Ramos (cell line): ENCODE measurements at regions not wholly inside any gene's neighbourhood (a gene's known extent, or its start where the extent isn't known, plus 50 kb on each side); places are given as distances from the start of the nearest gene placed in this dataset.
"Not testable (repeated sequence)": the region's sequence is repeated elsewhere in the genome, so short reads cannot be mapped to it uniquely, and the experiment has no call there.

Experiments used
- in situ Hi-C: fragments of 300-500 bp; cut with MboI; formaldehyde crosslinking; loops from one replicate; pipeline ENCODE4 v1.14.3; 2022; ENCODE audit warnings: low sequenced_read_pairs; ENCODE audit not compliant: unreplicated experiment

DNA sequence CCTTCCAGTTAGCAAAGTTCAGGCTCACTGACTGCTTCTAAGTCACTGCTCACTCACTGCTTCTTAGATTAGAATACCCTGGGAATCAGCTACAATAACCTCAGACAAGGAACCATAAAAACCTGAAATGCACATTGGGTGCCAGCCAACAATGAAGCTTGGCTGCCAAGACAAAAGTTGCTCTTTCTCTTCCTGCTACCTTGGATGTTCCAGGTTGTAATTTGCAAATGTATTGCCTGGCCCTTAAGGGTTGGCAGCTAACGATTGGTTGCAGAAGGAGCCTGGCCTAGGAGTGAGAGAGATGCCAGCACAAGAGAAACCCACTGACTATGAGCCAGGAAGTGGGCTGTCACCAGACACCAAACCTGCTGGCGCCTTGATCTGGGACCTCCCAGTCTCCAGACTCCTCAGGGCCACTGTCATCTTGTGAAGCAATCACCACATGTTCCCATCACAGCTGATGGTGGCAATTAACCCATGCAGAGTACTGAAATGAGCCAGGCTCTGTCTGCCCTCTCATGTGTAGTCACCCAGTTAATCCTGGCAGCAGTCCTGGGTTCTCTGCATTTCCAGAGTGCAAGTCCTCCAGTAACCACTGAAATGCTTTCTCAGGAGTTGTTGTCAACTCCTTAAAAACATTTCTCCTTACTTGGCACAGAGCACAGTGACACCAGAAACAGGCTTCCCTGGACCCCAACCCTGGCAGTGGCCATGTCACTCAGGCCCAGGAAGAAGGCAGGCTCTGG lies 240.3 kb upstream of the NPAP1 start:
- in situ Hi-C loops: not testable (repeated sequence)

- in situ Hi-C loops: not testable (repeated sequence)
Measured at GRCh38 chr15:24437270-24437669, 238.3 kb upstream of the NPAP1 start.

- in situ Hi-C loops: not testable (repeated sequence)
Measured at GRCh38 chr15:24437735-24438134, 237.8 kb upstream of the NPAP1 start.

DNA sequence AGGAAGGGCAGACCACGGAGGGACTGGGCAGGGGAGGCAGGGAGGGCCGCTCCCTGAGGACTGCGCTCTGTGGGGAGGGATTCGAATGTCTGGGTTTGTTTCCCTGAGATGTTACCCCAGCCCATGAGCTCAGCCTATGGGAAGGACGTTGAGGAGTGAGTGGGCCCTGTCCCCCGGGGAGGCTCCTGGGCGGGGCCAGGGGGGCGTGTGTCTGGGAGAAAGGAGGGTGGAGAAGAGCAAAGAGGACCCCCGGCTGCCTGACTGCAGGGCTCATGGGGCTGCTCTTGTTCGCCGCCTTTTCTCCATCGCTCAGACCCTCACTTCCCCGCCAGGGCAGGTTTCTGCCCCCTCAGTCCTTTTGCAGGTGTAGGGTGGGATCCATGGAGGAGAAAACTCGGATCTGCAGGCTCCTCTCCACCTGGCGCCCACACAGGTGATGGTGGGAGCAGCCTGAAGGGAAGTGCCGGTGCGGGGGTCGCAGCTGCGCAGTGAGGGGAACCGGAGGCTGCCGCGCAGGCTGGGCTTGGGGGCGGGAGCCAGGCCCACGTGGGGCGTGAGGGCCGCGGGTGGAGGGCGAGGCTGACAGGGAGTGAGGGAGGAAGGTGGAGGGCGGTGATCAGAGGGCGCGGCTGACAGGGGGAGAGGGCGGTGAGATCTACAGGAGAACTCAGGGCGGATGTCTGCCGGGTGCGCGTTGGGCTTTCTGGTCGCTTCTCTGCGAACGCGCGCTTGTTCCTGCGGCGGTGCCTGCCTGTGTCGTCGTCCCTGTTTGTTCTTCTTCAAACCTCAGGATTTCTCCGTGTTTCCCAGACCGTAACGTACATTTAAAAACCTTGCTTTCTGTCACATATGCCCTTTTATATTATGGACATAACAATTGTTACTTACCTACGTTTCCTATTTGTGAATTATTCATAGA lies 198.2 kb upstream of the NPAP1 start:
- in situ Hi-C loops: not testable (repeated sequence)

- in situ Hi-C loops: not testable (repeated sequence)
Measured at GRCh38 chr15:24485885-24486567, 189.5 kb upstream of the NPAP1 start.

- in situ Hi-C loops: not testable (repeated sequence)
Measured at GRCh38 chr15:24488164-24488907, 187.2 kb upstream of the NPAP1 start.

DNA sequence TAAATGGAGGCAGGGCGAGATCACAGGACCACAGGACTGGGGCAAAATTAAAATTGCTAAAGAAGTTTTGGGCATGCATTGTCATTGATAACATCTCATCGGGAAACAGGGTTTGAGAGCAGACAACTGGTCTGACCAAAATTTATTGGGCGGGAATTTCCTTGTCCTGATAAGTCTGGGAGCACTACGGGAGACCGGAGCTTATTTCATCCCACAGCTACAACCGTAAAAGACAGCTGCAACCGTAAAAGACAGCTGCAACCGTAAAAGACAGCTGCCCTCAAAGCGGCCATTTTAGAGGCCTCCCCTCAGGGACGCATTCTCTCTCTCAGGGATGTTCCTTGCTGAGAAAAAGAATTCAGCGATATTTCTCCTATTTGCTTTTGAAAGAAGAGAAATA lies 170.4 kb upstream of the NPAP1 start:
- in situ Hi-C loops: not testable (repeated sequence)

GRCh38 chr15:24509714-24510113 lies 165.9 kb upstream of the NPAP1 start:
- in situ Hi-C loops: not testable (repeated sequence)

- in situ Hi-C loops: not testable (repeated sequence)
Measured at GRCh38 chr15:24511598-24511997, 164.0 kb upstream of the NPAP1 start.

GRCh38 chr15:24518772-24519171 lies 156.8 kb upstream of the NPAP1 start:
- in situ Hi-C loops: not testable (repeated sequence)

DNA sequence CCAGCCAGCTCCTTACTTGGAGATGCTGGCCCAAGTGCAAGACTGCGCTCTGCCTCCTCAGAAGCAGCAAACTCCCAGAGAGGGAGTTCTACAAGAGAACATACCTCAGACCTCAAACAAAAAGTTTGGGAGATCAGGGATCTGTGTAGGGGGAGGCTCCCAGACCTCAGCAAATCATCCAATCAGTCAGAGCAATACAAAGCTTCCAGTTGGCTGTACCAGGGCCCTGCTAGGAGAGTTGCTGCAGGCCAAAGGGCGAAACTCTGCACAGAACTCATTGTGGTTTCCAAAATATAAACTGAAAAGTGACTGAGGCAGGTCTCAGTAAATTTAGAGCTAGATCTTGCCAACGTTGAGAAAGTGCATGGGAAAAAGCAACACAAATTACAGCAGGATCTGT lies 144.3 kb upstream of the NPAP1 start:
- in situ Hi-C loops: not testable (repeated sequence)

DNA sequence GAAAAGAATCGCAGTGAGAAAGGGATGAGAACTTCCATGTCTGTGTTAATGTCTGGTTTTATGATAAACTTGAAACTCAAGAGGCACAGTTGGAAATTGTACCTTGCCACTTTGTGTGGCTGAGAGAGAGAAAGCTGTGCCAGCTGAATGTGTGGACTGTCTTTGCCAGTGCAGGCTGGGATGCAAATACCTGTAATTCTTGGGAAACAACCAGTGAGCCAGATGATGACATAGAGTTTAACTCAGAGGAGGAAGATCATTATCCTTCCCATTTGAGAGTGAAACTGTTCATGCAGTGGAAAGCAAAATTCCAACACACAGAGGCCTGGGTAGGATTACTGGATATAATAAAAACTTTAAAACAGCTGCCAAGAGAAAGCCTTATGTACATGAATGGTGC lies 141.5 kb upstream of the NPAP1 start:
- in situ Hi-C loops: not testable (repeated sequence)

DNA sequence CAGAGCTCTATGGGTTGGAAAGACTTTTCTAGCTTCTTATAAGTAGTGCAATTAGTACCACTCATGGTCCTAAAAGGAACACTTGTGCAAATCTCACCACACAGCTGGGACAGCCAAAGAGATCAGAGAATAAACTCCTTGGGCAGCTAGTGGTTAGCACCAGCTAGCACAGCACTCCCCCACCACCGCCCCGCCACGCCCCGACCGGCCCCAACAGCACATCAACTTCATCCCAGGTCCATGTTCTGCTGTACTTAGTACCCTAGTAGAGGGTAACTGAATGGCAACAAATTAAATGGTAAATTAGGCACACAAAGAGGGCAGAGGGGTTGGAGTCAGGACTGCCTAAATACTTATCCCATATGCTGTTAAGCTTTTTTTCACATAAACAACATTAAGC lies 118.3 kb upstream of the NPAP1 start:
- in situ Hi-C loops: not testable (repeated sequence)

DNA sequence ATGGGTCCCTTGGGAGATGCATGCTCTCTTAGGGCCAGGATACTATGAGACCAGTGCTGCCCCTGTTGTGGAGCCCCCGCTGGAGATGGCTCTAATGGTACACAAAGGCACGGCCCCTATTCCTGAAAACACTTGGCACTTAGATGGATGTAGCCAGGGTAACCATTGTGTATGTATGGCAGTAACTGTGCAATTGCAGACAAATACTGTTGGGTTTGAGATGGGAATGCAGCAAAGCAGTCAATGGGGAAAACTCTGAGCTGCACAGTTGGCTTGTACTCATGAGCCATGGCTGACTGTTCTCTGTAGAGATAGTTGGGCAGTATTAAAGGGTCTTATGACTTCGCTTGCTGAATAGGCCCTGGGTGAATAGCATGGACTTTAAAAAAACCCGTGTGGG lies 67.9 kb upstream of the NPAP1 start:
- in situ Hi-C loops: no loop called here

DNA sequence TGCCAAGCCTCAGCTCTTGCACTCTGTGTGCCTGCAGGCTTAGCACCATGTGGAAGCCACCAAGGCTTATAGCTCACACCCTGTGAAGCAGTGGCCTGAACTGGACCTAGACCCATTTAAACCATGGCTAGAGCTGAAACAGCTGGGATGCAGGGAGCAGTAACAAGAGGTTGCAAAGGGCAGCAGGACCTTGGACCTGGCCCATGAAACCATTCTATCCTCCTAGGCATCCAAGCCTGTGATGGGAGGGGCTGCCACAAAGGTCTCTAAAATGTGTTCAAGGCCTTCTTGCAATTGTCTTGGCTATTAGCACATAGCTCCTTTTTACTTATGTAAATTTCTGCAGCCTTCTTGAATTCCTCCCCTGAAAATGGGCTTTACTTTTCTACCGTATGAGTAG lies 57.9 kb upstream of the NPAP1 start:
- in situ Hi-C loops: no loop called here

DNA sequence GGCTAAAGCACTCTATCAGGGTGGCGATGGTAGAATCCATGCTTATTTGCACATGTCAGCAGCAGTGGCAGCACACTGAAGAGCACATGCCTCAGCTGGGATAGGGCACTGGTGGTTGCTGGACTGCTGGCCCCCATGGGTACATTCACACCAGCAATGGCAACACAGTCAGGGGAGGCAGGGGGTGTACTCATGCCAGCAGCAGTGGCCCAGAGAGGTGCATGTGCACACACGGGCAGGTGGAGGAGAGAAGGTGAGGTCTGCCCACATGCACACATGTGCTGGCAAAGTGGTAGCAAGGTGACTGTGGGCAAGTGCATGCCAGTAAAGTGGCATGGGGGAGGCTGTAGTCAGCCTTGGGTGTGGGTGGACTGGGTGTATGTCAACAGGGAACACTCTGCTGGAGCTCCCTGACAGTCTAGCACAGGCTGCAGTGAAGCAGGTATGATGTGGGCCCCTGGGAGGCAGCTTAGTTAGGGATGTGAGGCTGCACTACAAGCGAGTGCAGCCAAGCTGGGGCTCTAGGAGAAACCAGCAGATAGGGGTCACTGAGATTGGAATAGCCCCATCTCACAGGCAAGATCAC lies 53.9 kb upstream of the NPAP1 start:
- in situ Hi-C loops: no loop called here
